Neural progenitor cell (in vitro differentiated cells): ENCODE measurements at regions not wholly inside any gene's neighbourhood (a gene's known extent, or its start where the extent isn't known, plus 50 kb on each side); places are given as distances from the start of the nearest gene placed in this dataset.

Source experiments
- CTCF ChIP-seq: fragments of 200-600 bp; sonication (generic); IDR thresholded peaks from 2 replicates; pipeline ENCODE4 v1.5.1; 2017; ENCODE audit warnings: antibody characterized with exemption, mild to moderate bottlenecking
- EZH2 ChIP-seq: fragments of 200-600 bp; sonication (generic); IDR thresholded peaks from 2 replicates; pipeline ENCODE4 v1.6.1; 2017; ENCODE audit warnings: antibody characterized with exemption, mild to moderate bottlenecking, moderate library complexity
- EZH2phosphoT487 ChIP-seq: fragments of 200-600 bp; sonication (generic); IDR thresholded peaks from 2 replicates; pipeline ENCODE4 v1.6.1; 2017; ENCODE audit warnings: antibody characterized with exemption

DNA sequence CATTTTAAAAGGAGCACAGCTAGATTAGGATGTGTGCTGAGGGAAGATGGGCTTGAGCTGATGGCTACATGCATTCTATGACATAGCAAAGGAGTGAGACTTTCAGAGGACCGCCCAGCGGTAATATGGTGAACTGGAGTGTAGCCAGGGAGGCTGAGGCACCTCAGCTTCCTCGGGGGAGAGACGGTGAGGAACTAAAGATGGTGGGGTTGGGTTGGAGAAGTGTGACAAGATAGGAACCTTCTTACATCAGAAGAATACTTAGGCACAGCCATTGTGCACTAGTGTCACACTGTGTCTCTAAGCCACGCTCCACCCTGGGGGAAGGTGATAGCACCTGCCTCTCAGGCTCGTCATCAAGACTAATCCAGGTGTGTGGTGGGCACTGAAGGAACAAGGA, 118.0 kb upstream of the IRX2 start:
- no peak for TF ChIP-seq CTCF
- no peak for TF ChIP-seq EZH2
- TF ChIP-seq EZH2phosphoT487: no peak
